SK-N-SH (cell line): ENCODE measurements at regions not wholly inside any gene's neighbourhood (a gene's known extent, or its start where the extent isn't known, plus 50 kb on each side); places are given as distances from the start of the nearest gene placed in this dataset.

Experiments
- CTCF ChIA-PET: fragments of 300-600, 350-600 bp; formaldehyde crosslinking; extraction: SDS; loops from one replicate; lab custom pipeline; 2021; lab: Yijun Ruan, JAX
- POLR2A ChIA-PET: fragments of 350-600 bp; sonication (Branson Sonifier 250); formaldehyde crosslinking; extraction: SDS; loops from one replicate; lab custom pipeline; 2020; ENCODE audit warnings: antibody characterized with exemption, inconsistent platforms; lab: Yijun Ruan, JAX
- DNase-seq: peaks from one replicate; pipeline ENCODE4 v3.0.0; 2012
- H2AFZ ChIP-seq: fragments of 200-600 bp; sonication (generic); 2 replicates; pipeline ENCODE4 v1.8.1; 2016; ENCODE audit warnings: antibody characterized with exemption, mild to moderate bottlenecking, low read depth
- H3F3A ChIP-seq: fragments of 200-600 bp; sonication (generic); replicated peaks from 2 replicates; pipeline ENCODE3; 2016; ENCODE audit warnings: antibody characterized with exemption, mild to moderate bottlenecking; ENCODE audit not compliant: insufficient read depth
- H3K27ac ChIP-seq, 2 experiments: fragments of 200-500 bp in 1 of 2; fragments of 200-600 bp in 1 of 2; sonication (Bioruptor generic) in 1 of 2; sonication (generic), shearing (Covaris generic) in 1 of 2; 2 replicates each; pipeline versions ENCODE4 v1.5.1 to v1.6.1; 2014 to 2016; ENCODE audit warnings: low read depth in 2 of 2, inconsistent platforms in 1 of 2, low read length in 1 of 2, mild to moderate bottlenecking in 1 of 2, mixed read lengths in 1 of 2
- H3K27me3 ChIP-seq: fragments of 200-600 bp; sonication (generic), shearing (Covaris generic); 2 replicates; pipeline ENCODE4 v1.6.1; 2016; ENCODE audit warnings: mixed run types; ENCODE audit not compliant: insufficient read depth
- H3K36me3 ChIP-seq, 2 experiments: fragments of 200-500 bp in 1 of 2; fragments of 200-600 bp in 1 of 2; sonication (Bioruptor generic) in 1 of 2; sonication (generic) in 1 of 2; replicated peaks in 1 of 2; 2 replicates each; pipeline versions ENCODE3 to v1.5.1; 2014 to 2016; ENCODE audit warnings: low read length in 1 of 2, mild to moderate bottlenecking in 1 of 2; ENCODE audit not compliant: insufficient read depth in 2 of 2, control insufficient read depth in 1 of 2
- H3K4me1 ChIP-seq, 2 experiments: fragments of 200-500 bp in 1 of 2; fragments of 200-600 bp in 1 of 2; sonication (Bioruptor generic) in 1 of 2; sonication (generic), shearing (Covaris generic) in 1 of 2; 2 replicates each; pipeline versions ENCODE4 v1.5.1 to v1.6.1; 2014 to 2016; ENCODE audit warnings: low read depth in 1 of 2, low read length in 1 of 2, mixed run types in 1 of 2; ENCODE audit not compliant: insufficient read depth in 2 of 2, control insufficient read depth in 1 of 2
- H3K4me2 ChIP-seq: fragments of 200-600 bp; sonication (generic), shearing (Covaris generic); 2 replicates; pipeline ENCODE4 v1.6.1; 2017; ENCODE audit warnings: mixed run types
- H3K4me3 ChIP-seq, 2 experiments: fragments of 200-500 bp in 1 of 2; fragments of 200-600 bp in 1 of 2; sonication (Bioruptor generic) in 1 of 2; sonication (generic), shearing (Covaris generic) in 1 of 2; 2 replicates each; pipeline versions ENCODE4 v1.5.1 to v1.8.1; 2014 to 2016; ENCODE audit warnings: low read depth in 2 of 2, inconsistent platforms in 1 of 2, low read length in 1 of 2, mild to moderate bottlenecking in 1 of 2, mixed read lengths in 1 of 2, moderate library complexity in 1 of 2
- H3K79me2 ChIP-seq: fragments of 200-600 bp; sonication (generic); 2 replicates; pipeline ENCODE4 v1.8.1; 2017; ENCODE audit warnings: mild to moderate bottlenecking; ENCODE audit not compliant: insufficient read depth
- H3K9ac ChIP-seq: fragments of 200-600 bp; sonication (generic); 2 replicates; pipeline ENCODE4 v1.6.1; 2017; ENCODE audit warnings: mixed run types
- H3K9me2 ChIP-seq: fragments of 200-600 bp; sonication (generic); 2 replicates; pipeline ENCODE4 v1.6.1; 2017; ENCODE audit warnings: mixed run types
- H3K9me3 ChIP-seq: fragments of 200-600 bp; sonication (generic); 2 replicates; pipeline ENCODE4 v1.6.1; 2017; ENCODE audit warnings: mixed run types, mild to moderate bottlenecking, moderate library complexity
- H4K20me1 ChIP-seq: fragments of 200-600 bp; sonication (generic); 2 replicates; pipeline ENCODE4 v1.6.1; 2017; ENCODE audit warnings: mild to moderate bottlenecking, mixed run types; ENCODE audit not compliant: insufficient read depth
- CHD2 ChIP-seq: fragments of 150-350 bp; IDR thresholded peaks from 2 replicates; pipeline ENCODE4 v1.6.1; 2018; ENCODE audit warnings: low read length; ENCODE audit not compliant: partially characterized antibody
- ELF1 ChIP-seq: IDR thresholded peaks from 2 replicates; pipeline ENCODE4 v1.4.0; 2012
- EP300 ChIP-seq, 2 experiments: IDR thresholded peaks; 2 replicates each; pipeline versions ENCODE4 v1.4.0 to v1.6.1; 2012; ENCODE audit warnings: borderline replicate concordance in 1 of 2, low read depth in 1 of 2, low read length in 1 of 2
- FOSL2 ChIP-seq: IDR thresholded peaks from 2 replicates; pipeline ENCODE4 v1.4.0; 2012; ENCODE audit warnings: low read depth, mild to moderate bottlenecking, moderate library complexity, borderline replicate concordance
- FOXJ3 ChIP-seq: sonication (generic); formaldehyde crosslinking; IDR thresholded peaks from 2 replicates; pipeline ENCODE4 v1.5.1; 2020; ENCODE audit warnings: mild to moderate bottlenecking, missing genetic modification reagents
- FOXM1 ChIP-seq: IDR thresholded peaks from 2 replicates; pipeline ENCODE4 v1.4.0; 2012; ENCODE audit warnings: low read depth, mild to moderate bottlenecking
- GATA2 ChIP-seq: sonication (generic); formaldehyde crosslinking; IDR thresholded peaks from 2 replicates; pipeline ENCODE4 v1.5.0; 2020; ENCODE audit warnings: mild to moderate bottlenecking, missing genetic modification reagents
- IRF3 ChIP-seq: fragments of 150-350 bp; IDR thresholded peaks from 2 replicates; pipeline ENCODE4 v1.6.1; 2016; ENCODE audit warnings: mild to moderate bottlenecking, low read depth, low read length
- NFIC ChIP-seq: IDR thresholded peaks from 2 replicates; pipeline ENCODE4 v1.4.0; 2012; ENCODE audit warnings: borderline replicate concordance
- NRF1 ChIP-seq: IDR thresholded peaks from 2 replicates; pipeline ENCODE4 v1.6.1; 2012; ENCODE audit warnings: low read depth, mild to moderate bottlenecking, low read length
- PBX3 ChIP-seq: IDR thresholded peaks from 2 replicates; pipeline ENCODE4; 2012
- RCOR1 ChIP-seq: fragments of 150-350 bp; IDR thresholded peaks from 2 replicates; pipeline ENCODE4 v1.6.1; 2017; ENCODE audit warnings: antibody characterized with exemption, low read length
- RFX5 ChIP-seq: IDR thresholded peaks from 2 replicates; pipeline ENCODE4 v1.6.1; 2012; ENCODE audit warnings: mild to moderate bottlenecking, improper control_type of control experiment, low read length
- RXRA ChIP-seq: IDR thresholded peaks from 2 replicates; pipeline ENCODE4 v1.4.0; 2012; ENCODE audit warnings: low read depth, mild to moderate bottlenecking, borderline replicate concordance
- TAF1 ChIP-seq: IDR thresholded peaks from 2 replicates; pipeline ENCODE4 v1.6.1; 2012; ENCODE audit warnings: low read depth, mild to moderate bottlenecking, low read length, moderate library complexity, borderline replicate concordance
- TCF12 ChIP-seq: IDR thresholded peaks from 2 replicates; pipeline ENCODE4 v1.4.0; 2012
- USF1 ChIP-seq: IDR thresholded peaks from 2 replicates; pipeline ENCODE4 v1.4.0; 2012; ENCODE audit warnings: low read depth, borderline replicate concordance
- ZBTB33 ChIP-seq: IDR thresholded peaks from 2 replicates; pipeline ENCODE4 v1.4.0; 2012; ENCODE audit warnings: low read depth, borderline replicate concordance
- WGBS: methylation state at CpG from one replicate; pipeline ENCODE4 v1.1.6; 2017; ENCODE audit warnings: low lambda C conversion rate; 5-methylcytosine and 5-hydroxymethylcytosine counted together

GRCh38 chr6:25103603-25104002 is 167.8 kb upstream of the RIPOR2 start:
- H3K4me1 ChIP-seq, result peaks cover 0 to 7% of the 10 kb centered on the region in 2 experiments
- no peak for TF ChIP-seq IRF3
- no peak for TF ChIP-seq EP300 (IDR thresholded peaks at IDR 0.05; ENCODE audit: borderline replicate concordance in 1 of 2, low read depth in 1 of 2, low read length in 1 of 2)
- no peak for TF ChIP-seq GATA2 (CRISPR knock-in tag)
- TF ChIP-seq CHD2, result no peak
- TF ChIP-seq NFIC, result no peak
- TF ChIP-seq RXRA, result no peak
- TF ChIP-seq USF1, result no peak
- no peak for TF ChIP-seq RFX5
- no peak for TF ChIP-seq RCOR1
- no peak for TF ChIP-seq FOXJ3 (CRISPR knock-in tag)
- no peak for TF ChIP-seq PBX3
- no peak for TF ChIP-seq NRF1
- TF ChIP-seq TCF12, result no peak
- TF ChIP-seq ELF1, result no peak
- no peak for TF ChIP-seq TAF1
- TF ChIP-seq FOXM1, result no peak
- no peak for TF ChIP-seq ZBTB33
- no peak for TF ChIP-seq FOSL2
- 75% methylated on average over 3 of the region's 3 CpGs for WGBS
- no peaks in the 10 kb centered on the region for H3K27me3 ChIP-seq
- H2AFZ ChIP-seq, result no peak overlapping the region
- H3K9me2 ChIP-seq, result no peaks in the 10 kb centered on the region
- H3K27ac ChIP-seq, result no peak overlapping the region
- peaks cover 8 to 19% of the 10 kb centered on the region in 2 experiments for H3K36me3 ChIP-seq
- CTCF ChIA-PET, result interaction anchor here (1.1 kb wide), 1 partner anchor 33 kb away, joined by 3 read pairs; no protein-coding TSS in a partner anchor
- no peak overlapping the region for H3K9ac ChIP-seq
- no peak for DNase-seq
- no peaks in the 10 kb centered on the region for H3K9me3 ChIP-seq
- H3K79me2 ChIP-seq, result no peaks in the 10 kb centered on the region
- H3F3A ChIP-seq, result peaks cover 9% of the 10 kb centered on the region
- H3K4me2 ChIP-seq, result no peak overlapping the region
- H3K4me3 ChIP-seq, result no peak overlapping the region
- no peaks in the 10 kb centered on the region for H4K20me1 ChIP-seq
- POLR2A ChIA-PET, result no interaction called here
